RWPE2 (cell line): ENCODE measurements at regions not wholly inside any gene's neighbourhood (a gene's known extent, or its start where the extent isn't known, plus 50 kb on each side); places are given as distances from the start of the nearest gene placed in this dataset.

Experiments used
- ATAC-seq: fragments of 200-7000 bp; cut with Tn5 transposase; 3 replicates; pipeline ENCODE4 v1.9.1; 2021; ENCODE audit warnings: low read depth
- DNase-seq: peaks from one replicate; pipeline ENCODE4 v3.0.0-alpha.2; 2020; ENCODE audit warnings: low spot score
- H3K27ac ChIP-seq: fragments of 450-650 bp; 2 replicates; pipeline ENCODE4 v1.5.1; 2017; ENCODE audit warnings: mild to moderate bottlenecking; ENCODE audit not compliant: poor library complexity, severe bottlenecking
- H3K27me3 ChIP-seq: fragments of 250-450 bp; sonication (Bioruptor Pico); 2 replicates; pipeline ENCODE4 v1.5.1; 2021; ENCODE audit warnings: mild to moderate bottlenecking, moderate library complexity; ENCODE audit not compliant: insufficient read depth, poor library complexity, severe bottlenecking
- H3K36me3 ChIP-seq: fragments of 250-450 bp; sonication (Bioruptor Pico); 2 replicates; pipeline ENCODE4 v1.5.1; 2020; ENCODE audit warnings: low read depth, mild to moderate bottlenecking, moderate library complexity
- H3K4me1 ChIP-seq: fragments of 250-450 bp; sonication (Bioruptor Pico); 2 replicates; pipeline ENCODE4 v1.5.1; 2021; ENCODE audit warnings: mild to moderate bottlenecking, moderate library complexity; ENCODE audit not compliant: insufficient read depth, poor library complexity, severe bottlenecking
- H3K4me3 ChIP-seq: fragments of 250-450 bp; sonication (Bioruptor Pico); 2 replicates; pipeline ENCODE4 v1.5.1; 2021; ENCODE audit warnings: mild to moderate bottlenecking, moderate library complexity; ENCODE audit not compliant: severe bottlenecking
- H3K9me3 ChIP-seq: fragments of 250-450 bp; sonication (Bioruptor Pico); 2 replicates; pipeline ENCODE4 v1.5.1; 2021; ENCODE audit warnings: mild to moderate bottlenecking, moderate library complexity; ENCODE audit not compliant: severe bottlenecking
- TF ChIP-seq, protein P1 (sequence below): fragments of 450-650 bp; IDR thresholded peaks from one replicate; pipeline ENCODE4 v1.5.1; 2017; ENCODE audit warnings: mild to moderate bottlenecking, moderate library complexity; ENCODE audit not compliant: poor library complexity, severe bottlenecking

DNA sequence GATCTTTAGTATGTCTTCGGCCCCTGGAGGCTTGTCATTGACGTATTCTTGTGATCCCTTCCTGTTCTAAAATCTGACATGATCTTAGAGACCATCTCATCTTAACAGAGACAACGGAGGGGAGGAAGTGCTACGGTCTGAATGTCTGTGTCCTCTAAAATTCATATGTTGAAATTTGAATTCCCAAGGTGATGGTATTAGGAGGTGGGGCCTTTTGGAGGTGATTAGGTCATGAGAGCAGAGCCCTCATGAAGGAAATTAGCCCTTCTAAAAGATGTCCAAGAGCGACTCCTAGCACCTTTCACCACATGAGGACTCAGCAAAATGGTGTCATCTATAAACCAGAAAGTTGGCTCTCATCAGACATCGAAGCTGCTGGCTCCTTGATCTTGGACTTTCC is 233.2 kb upstream of the CMC1 start:
- TF ChIP-seq, protein P1, sequence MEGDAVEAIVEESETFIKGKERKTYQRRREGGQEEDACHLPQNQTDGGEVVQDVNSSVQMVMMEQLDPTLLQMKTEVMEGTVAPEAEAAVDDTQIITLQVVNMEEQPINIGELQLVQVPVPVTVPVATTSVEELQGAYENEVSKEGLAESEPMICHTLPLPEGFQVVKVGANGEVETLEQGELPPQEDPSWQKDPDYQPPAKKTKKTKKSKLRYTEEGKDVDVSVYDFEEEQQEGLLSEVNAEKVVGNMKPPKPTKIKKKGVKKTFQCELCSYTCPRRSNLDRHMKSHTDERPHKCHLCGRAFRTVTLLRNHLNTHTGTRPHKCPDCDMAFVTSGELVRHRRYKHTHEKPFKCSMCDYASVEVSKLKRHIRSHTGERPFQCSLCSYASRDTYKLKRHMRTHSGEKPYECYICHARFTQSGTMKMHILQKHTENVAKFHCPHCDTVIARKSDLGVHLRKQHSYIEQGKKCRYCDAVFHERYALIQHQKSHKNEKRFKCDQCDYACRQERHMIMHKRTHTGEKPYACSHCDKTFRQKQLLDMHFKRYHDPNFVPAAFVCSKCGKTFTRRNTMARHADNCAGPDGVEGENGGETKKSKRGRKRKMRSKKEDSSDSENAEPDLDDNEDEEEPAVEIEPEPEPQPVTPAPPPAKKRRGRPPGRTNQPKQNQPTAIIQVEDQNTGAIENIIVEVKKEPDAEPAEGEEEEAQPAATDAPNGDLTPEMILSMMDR = no peak
- no peaks in the 10 kb centered on the region for H3K27me3 ChIP-seq
- DNase-seq (no peak), ATAC-seq (no peak)
- no peak overlapping the region for H3K27ac ChIP-seq
- no peaks in the 10 kb centered on the region for H3K4me1 ChIP-seq
- no peaks in the 10 kb centered on the region for H3K36me3 ChIP-seq
- no peaks in the 10 kb centered on the region for H3K9me3 ChIP-seq
- no peak overlapping the region for H3K4me3 ChIP-seq

DNA sequence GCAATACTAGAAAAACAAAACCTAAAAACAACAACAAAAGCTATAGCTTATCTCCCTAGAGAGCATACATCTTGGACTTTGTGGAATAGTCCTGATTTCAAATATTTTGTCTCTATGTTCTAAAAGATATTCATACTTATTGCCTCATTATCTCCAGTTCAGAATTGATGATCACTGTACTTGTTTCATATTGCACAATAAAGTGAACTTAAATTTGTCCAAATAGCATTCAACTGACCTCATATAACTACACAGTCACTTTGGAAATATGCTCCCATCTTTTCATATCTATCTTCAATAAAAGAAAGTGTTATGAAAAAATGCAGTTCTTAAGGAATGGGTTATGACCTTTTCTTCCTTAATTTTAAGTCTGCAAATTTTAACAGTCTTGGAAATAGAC is 228.6 kb upstream of the CMC1 start:
- H3K27me3 ChIP-seq = no peaks in the 10 kb centered on the region
- ATAC-seq = no peak
- TF ChIP-seq, protein P1 = no peak
- H3K4me3 ChIP-seq = no peak overlapping the region
- H3K4me1 ChIP-seq = no peaks in the 10 kb centered on the region
- H3K9me3 ChIP-seq = no peaks in the 10 kb centered on the region
- no peaks in the 10 kb centered on the region for H3K36me3 ChIP-seq
- DNase-seq = no peak
- H3K27ac ChIP-seq = no peak overlapping the region

DNA sequence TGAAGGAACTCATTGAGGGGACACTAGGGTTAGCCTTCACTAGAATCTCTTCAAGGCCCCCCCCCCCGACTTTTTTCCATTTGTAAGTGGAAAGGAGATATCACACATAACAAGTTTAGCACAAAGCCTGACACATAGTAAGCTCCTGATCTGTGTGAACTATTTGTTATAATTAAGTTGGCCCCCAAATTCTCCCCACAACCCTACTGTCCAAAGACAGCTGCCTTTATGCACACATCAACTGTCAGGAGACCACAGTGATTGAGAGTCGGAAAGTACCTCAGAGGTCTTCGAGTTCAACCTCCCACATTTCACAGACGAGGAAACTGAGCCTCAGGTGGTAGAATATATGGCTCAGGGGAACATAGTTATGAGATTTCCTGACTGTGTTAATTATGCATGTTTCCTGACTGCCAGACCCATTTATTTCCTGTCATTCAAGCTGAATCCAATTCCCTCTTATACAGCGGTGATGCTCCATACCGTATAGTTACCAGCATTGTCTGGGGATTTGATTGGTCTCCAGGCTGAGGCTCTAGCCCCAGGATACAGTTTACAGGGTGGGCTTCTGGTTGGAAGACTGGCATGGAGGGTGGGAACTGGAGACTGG is 227.4 kb upstream of the CMC1 start:
- H3K27me3 ChIP-seq = no peaks in the 10 kb centered on the region
- ATAC-seq = no peak

DNA sequence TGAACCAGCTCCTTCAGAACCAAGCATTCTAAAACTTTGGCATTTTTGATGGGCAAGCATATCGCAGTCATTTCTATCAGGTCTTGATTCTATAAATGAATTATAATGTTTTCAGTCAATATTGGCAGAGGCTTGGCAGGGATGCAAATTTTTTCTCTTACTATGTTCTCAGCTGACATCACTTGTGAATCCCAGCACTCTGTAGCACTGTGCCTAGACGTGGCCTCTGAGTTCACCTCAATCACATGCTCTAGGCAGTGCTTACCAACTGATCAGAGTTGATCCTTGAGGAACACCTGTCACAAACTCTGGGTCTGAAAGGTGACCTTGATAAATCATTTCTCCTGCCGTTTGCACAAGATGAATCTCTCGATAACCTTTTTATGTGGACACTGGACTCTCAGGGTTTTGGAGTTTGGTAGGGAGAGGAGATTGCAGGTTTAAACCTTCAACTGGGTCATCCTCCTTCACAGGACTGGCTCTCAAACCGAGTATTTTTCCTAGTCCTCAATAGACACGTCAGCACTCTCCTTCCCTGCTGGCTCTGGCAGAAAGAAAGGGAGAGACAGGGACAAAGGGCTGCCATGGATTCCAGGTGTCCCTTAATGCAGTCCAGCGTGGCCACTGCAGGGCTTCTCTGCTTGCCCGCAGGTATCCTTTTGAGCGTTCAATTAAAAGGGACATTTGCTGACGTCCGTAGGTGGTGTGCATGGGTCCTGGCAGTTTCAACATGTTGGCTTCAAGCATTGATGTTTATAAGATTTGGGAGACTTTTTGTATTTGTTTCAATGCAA is 222.3 kb upstream of the CMC1 start:
- no peaks in the 10 kb centered on the region for H3K27me3 ChIP-seq
- no peaks in the 10 kb centered on the region for H3K36me3 ChIP-seq
- H3K9me3 ChIP-seq = no peaks in the 10 kb centered on the region
- TF ChIP-seq, protein P1 = no peak
- DNase-seq = no peak
- H3K4me1 ChIP-seq = no peaks in the 10 kb centered on the region
- no peak overlapping the region for H3K27ac ChIP-seq
- no peak overlapping the region for H3K4me3 ChIP-seq
- no peak for ATAC-seq

More for the DNA sequence above, 227.4 kb upstream of the CMC1 start:
- DNase-seq = no peak
- H3K4me1 ChIP-seq = no peaks in the 10 kb centered on the region
- H3K27ac ChIP-seq = no peak overlapping the region
- TF ChIP-seq, protein P1 = no peak
- no peaks in the 10 kb centered on the region for H3K36me3 ChIP-seq
- H3K4me3 ChIP-seq = no peak overlapping the region
- H3K9me3 ChIP-seq = no peaks in the 10 kb centered on the region

DNA sequence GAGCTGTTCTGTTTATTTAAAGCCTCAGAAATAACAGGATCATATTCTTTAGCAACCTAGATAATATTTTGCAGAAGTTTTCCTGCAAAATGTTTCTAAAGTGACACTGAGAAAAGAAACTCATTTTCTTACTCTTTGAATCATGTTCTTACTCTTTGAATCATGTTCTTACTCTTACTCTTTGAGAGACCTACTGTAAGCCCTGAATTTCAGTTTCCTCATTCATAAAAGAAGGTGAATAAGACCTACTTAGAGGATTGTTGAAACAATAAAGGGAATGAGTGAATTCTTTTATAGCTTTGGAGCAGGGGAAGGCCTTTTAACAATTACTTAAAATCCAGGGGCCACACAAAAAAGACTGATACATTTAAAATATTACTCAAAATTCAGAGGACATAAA is 221.7 kb upstream of the CMC1 start:
- Histone ChIP-seq H3K36me3 (no peaks in the 10 kb centered on the region), H3K4me1 (no peaks in the 10 kb centered on the region), H3K27ac (no peak overlapping the region), H3K27me3 (no peaks in the 10 kb centered on the region), H3K4me3 (no peak overlapping the region), H3K9me3 (no peaks in the 10 kb centered on the region)
- no peak for DNase-seq
- TF ChIP-seq, protein P1 = no peak
- no peak for ATAC-seq
